GM13976 (cell line): ENCODE measurements at regions not wholly inside any gene's neighbourhood (a gene's known extent, or its start where the extent isn't known, plus 50 kb on each side); places are given as distances from the start of the nearest gene placed in this dataset.

Source experiments
- DNase-seq: peaks from one replicate; pipeline ENCODE4 v3.0.0; 2012; ENCODE audit warnings: low spot score
- CTCF ChIP-seq: IDR thresholded peaks from 2 replicates; pipeline ENCODE4 v1.5.1; 2012; ENCODE audit warnings: borderline replicate concordance, mild to moderate bottlenecking; ENCODE audit not compliant: insufficient read depth; ENCODE audit errors: extremely low read depth, missing control alignments, control extremely low read depth
- in situ Hi-C: fragments of 300-500 bp; cut with MboI; formaldehyde crosslinking; loops from one replicate; pipeline ENCODE4 v1.12.0; 2022; ENCODE audit warnings: low sequenced_read_pairs, mixed read lengths, inconsistent platforms; ENCODE audit not compliant: unreplicated experiment

- no peak for DNase-seq
- in situ Hi-C loops, result no loop called here
- no peak for TF ChIP-seq CTCF
These were observed 475.1 kb upstream of the TBL1XR1 start for GRCh38 chr3:177672252-177672911.

- DNase-seq, result no peak
- TF ChIP-seq CTCF, result no peak
- in situ Hi-C loops, result no loop called here
These were observed 476.0 kb upstream of the TBL1XR1 start for GRCh38 chr3:177673112-177673914.

GRCh38 chr3:177674186-177674585 is 476.9 kb upstream of the TBL1XR1 start:
- TF ChIP-seq CTCF, result no peak
- in situ Hi-C loops, result no loop called here
- DNase-seq, result no peak

- in situ Hi-C loops, result no loop called here
- no peak for DNase-seq
- TF ChIP-seq CTCF, result no peak
These were observed 478.9 kb upstream of the TBL1XR1 start for GRCh38 chr3:177676148-177676547.

GRCh38 chr3:177676947-177677587 is 479.8 kb upstream of the TBL1XR1 start:
- TF ChIP-seq CTCF, result no peak
- in situ Hi-C loops, result no loop called here
- DNase-seq, result no peak

- in situ Hi-C loops, result no loop called here
- TF ChIP-seq CTCF, result no peak
- no peak for DNase-seq
These were observed 482.5 kb upstream of the TBL1XR1 start for GRCh38 chr3:177679568-177680471.
